PC-3 (cell line): ENCODE measurements at regions not wholly inside any gene's neighbourhood (a gene's known extent, or its start where the extent isn't known, plus 50 kb on each side); places are given as distances from the start of the nearest gene placed in this dataset.

Experiments
- EZH2 ChIP-seq: fragments of 300-600 bp; sonication (generic); IDR thresholded peaks from one replicate; pipeline ENCODE4 v1.6.1; 2017; ENCODE audit warnings: antibody characterized with exemption, mild to moderate bottlenecking, low read length; ENCODE audit not compliant: unreplicated experiment
- TF ChIP-seq, protein P1 (sequence below): fragments of 300-600 bp; sonication (generic); conservative IDR thresholded peaks from 2 replicates; pipeline ENCODE4 v1.5.1; 2017; ENCODE audit warnings: antibody characterized with exemption, low read depth, mild to moderate bottlenecking, low read length

DNA sequence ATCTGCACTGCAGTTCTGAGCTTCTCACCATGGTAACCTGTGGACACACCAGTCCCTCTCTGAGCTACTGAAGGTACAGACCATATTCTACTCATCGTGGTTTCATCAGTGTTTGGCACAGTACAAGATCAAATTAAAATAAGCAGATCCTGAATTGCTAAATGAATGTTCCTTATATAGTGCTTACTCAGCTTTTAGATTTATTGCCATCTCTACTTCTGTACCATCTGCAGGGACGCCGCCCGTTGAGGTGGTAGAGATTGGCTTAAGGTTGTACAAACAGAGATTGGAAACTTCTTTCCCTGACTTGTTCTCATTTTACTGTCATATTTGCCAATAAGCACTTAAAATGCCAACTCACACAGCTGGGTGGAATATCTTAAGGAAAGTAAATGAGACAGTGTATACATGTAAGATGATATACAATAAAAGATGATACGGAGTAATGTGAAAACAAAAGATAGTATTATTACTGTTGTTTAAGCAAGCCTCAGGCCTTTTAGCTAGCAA, 223.4 kb upstream of the FOXQ1 start:
- TF ChIP-seq, protein P1, sequence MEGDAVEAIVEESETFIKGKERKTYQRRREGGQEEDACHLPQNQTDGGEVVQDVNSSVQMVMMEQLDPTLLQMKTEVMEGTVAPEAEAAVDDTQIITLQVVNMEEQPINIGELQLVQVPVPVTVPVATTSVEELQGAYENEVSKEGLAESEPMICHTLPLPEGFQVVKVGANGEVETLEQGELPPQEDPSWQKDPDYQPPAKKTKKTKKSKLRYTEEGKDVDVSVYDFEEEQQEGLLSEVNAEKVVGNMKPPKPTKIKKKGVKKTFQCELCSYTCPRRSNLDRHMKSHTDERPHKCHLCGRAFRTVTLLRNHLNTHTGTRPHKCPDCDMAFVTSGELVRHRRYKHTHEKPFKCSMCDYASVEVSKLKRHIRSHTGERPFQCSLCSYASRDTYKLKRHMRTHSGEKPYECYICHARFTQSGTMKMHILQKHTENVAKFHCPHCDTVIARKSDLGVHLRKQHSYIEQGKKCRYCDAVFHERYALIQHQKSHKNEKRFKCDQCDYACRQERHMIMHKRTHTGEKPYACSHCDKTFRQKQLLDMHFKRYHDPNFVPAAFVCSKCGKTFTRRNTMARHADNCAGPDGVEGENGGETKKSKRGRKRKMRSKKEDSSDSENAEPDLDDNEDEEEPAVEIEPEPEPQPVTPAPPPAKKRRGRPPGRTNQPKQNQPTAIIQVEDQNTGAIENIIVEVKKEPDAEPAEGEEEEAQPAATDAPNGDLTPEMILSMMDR = no peak
- TF ChIP-seq EZH2 = no peak
